Transverse colon (tissue), 4 donors: ENCODE measurements at regions not wholly inside any gene's neighbourhood (a gene's known extent, or its start where the extent isn't known, plus 50 kb on each side); places are given as distances from the start of the nearest gene placed in this dataset.

Experiments
- CTCF ChIP-seq, 5 experiments: fragments of 200-600 bp in 3 of 5; fragments of 450-650 bp in 2 of 5; sonication (generic) in 3 of 5; IDR thresholded peaks; 1 replicate in 2 of 5; 2 replicates in 3 of 5; pipeline ENCODE4 v1.5.1; 2016 to 2017; ENCODE audit warnings: antibody characterized with exemption in 5 of 5, inconsistent platforms in 3 of 5, mild to moderate bottlenecking in 2 of 5, moderate library complexity in 1 of 5
- POLR2A ChIP-seq: fragments of 450-650 bp; IDR thresholded peaks from one replicate; pipeline ENCODE4 v1.6.1; 2016; ENCODE audit warnings: antibody characterized with exemption, mild to moderate bottlenecking, moderate library complexity
- POLR2AphosphoS5 ChIP-seq, 3 donors: sonication (generic); formaldehyde crosslinking; IDR thresholded peaks; one replicate each; pipeline ENCODE4 v1.6.1; 2016; ENCODE audit warnings: antibody characterized with exemption in 3 of 3

- TF ChIP-seq CTCF (IDR thresholded peaks at IDR 0.05) = no peak
- no peak for TF ChIP-seq POLR2A
- no peak for TF ChIP-seq POLR2AphosphoS5 (IDR thresholded peaks at IDR 0.05)
Observed at GRCh38 chr6:90454836-90455427, 131.9 kb downstream of the MAP3K7 start.
